ENCODE measurements at regions not wholly inside any gene's neighbourhood (a gene's known extent, or its start where the extent isn't known, plus 50 kb on each side); places are given as distances from the start of the nearest gene placed in this dataset.

DNA sequence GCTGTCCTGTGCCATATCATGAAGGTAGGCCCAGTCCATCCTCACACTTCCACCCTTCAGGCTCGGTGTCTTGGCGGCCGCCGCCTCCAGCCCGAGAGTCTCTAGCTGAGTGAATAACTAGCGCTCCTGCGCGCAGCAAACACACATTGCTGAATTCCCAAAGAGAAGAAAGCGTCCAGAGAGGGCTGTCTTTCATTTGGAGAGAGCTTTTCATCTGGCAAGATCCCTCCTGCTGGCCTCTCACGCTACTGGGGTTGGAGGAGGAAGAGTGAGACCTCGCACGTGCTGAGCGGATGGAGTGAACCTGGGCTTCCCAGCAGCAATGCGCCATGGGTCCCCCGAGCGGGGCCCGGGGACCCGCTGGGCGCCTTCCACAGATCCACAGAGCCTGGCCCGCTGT lies 73.2 kb downstream of the NCR2 start:
- TF ChIP-seq, protein P1, sequence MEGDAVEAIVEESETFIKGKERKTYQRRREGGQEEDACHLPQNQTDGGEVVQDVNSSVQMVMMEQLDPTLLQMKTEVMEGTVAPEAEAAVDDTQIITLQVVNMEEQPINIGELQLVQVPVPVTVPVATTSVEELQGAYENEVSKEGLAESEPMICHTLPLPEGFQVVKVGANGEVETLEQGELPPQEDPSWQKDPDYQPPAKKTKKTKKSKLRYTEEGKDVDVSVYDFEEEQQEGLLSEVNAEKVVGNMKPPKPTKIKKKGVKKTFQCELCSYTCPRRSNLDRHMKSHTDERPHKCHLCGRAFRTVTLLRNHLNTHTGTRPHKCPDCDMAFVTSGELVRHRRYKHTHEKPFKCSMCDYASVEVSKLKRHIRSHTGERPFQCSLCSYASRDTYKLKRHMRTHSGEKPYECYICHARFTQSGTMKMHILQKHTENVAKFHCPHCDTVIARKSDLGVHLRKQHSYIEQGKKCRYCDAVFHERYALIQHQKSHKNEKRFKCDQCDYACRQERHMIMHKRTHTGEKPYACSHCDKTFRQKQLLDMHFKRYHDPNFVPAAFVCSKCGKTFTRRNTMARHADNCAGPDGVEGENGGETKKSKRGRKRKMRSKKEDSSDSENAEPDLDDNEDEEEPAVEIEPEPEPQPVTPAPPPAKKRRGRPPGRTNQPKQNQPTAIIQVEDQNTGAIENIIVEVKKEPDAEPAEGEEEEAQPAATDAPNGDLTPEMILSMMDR (IDR thresholded peaks at IDR 0.05): no peak
- TF ChIP-seq POLR2A (IDR thresholded peaks at IDR 0.05): no peak
